ENCODE measurements at regions not wholly inside any gene's neighbourhood (a gene's known extent, or its start where the extent isn't known, plus 50 kb on each side); places are given as distances from the start of the nearest gene placed in this dataset.

DNA sequence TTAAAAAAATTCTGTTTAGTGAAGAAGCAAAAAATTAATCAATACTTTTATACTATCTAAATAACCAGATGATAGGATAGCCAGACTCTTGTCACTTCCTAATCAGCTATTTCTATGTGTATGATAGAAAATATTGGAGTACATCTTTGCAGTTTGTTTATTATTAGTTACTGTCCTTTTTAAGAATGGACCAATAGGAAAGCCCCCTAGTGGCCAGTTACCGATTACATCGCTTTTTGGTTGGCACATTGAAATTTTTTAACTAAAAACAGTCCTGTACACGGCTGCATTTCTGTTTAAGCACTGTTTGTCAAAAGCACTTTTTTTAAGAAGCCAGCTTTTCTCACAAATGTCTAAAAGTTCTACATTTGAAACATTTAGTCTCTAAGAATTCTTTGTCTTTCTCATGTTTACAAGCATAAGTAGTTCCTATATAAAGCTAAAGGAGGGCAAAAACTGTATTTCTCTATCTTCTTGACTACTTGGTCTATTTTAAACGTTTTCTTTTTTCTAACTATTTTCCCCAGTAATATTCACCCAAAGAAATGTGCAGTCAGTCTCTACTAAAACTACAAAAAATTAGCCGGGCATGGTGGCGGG lies 253.2 kb upstream of the LRTM1 start:
- no peak for DNase-seq (ENCODE audit: low spot score)

DNA sequence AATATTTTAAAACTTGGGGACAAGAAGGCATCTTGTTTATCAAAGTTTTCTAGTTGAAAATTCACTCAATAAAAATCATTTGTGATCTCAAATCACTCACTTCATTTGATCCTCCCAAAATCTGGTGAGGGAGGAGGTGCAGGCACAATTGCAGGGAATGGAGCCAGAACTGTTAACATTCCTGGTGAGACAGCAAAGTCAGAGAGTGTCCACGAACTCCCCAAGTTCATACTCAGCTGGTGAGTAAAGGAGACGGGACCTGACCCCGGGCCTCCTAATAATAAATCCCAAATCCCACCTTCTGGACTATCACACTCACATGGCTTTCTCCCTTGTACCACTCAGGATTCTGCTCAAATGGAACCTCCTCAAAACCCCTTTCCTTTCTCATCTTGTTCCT lies 252.3 kb upstream of the LRTM1 start:
- DNase-seq (ENCODE audit: low spot score) = no peak

DNA sequence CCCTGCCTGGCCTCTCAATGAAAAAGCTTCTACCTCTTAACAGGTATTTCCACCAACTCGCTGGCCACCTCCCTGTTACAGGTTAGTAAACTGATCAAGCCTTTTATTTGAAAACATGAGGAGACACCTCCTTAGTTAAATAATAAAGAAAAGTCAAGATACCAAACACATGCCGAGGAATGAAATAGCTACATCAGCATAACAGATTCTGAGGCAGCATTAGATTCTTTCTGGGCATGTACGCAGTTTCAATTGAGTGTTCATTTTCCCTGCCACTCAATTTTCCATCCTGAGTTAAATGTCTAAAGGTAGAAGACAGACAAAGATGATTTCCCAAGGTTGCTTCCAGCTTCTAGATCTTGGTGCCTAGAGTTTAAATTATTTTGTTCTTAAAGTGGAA lies 250.5 kb upstream of the LRTM1 start:
- no peak for DNase-seq (ENCODE audit: low spot score)

DNA sequence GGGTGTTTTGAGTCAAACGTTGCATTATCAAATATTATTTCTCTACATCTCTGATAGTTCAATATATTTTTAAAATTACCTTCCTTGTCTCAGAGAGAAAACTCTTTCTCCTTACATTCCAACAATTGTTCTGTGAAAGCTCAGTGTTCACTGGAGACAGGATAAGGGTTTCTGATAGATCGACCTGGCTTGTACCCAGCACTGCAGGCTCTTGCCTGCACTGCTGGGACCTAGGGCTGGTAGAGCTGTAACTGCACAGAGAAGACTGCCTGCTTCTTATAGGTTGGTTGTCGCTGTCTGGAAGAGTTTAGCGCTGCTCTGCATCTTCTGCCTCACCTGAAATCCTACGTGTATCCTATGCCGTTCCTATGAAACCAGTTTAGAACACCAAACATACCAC lies 249.9 kb upstream of the LRTM1 start:
- no peak for DNase-seq (ENCODE audit: low spot score)

DNA sequence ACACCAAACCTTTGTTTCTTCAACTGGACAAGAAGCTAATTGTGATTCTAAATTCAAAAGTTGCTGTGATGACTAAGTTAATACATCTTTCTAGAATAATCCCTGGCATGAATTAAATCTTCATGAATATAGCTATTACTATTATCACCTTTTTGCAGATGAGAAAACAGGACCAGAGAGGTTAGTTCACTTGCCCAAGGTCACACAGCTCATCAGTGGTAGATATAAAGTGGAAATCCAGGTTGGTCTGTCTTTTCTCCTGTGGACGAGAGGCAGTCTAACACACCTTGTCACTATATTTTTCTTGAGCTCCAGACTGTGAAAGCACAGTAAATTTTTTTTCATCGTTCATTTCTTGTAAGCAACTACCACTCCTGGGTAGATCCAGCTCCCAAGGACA lies 247.6 kb upstream of the LRTM1 start:
- no peak for DNase-seq (ENCODE audit: low spot score)

DNA sequence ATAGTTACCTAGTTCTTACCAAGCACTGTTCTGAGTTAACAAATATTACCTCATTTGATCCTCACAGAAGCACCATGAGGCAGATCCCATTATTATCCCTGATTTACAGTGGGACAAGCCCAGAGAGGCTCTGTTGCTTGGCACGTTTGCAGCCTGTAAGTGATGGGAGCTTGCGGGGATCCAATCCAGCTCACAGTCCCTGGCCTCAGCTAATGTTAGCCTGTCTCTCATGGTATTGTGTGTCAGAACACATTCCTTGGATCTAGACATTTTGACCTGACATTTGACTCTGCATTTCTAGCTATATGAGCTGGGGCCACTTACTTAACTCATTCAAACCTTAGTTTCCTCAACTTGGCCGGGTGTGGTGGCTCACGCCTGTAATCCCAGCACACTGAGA lies 246.9 kb upstream of the LRTM1 start:
- no peak for DNase-seq (ENCODE audit: low spot score)

DNA sequence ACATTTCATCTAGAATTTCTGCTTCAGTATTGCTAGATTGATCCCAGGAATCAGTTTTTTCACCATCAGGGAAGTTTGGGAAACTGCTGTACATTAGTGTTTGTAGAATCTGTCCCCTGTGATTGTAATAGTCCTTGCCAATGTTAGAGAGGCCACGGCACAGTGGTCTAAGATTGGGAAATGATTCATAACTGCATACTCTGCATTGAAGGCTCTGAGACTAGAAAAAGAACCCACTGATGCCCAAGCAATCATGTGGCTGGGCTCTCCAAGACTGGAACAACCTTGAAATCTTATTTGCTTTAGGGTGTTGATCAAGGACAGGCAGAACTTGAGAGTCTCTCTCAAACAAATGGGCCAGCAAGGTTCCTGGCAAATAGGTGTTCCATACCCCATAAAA lies 245.6 kb upstream of the LRTM1 start:
- DNase-seq (ENCODE audit: low spot score) = no peak

DNA sequence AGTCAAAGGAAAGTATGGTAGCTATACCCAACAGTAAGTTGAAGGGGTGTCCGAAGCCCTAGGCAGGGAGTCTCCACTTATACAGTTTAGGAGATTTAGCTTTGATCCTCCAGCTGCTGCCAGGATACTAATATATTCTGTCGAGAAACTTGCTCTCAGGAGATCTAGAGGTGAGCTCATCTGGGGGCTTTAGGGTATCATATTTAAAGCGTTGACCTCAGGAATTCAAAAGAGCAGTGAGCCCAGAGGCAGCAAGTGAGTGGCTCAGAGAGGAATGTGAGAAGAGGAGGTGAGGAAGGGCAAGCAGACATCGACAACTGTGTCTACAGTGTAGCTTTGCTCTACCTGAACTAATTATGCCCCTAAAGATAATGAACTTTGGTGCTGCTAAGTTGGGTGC lies 245.1 kb upstream of the LRTM1 start:
- DNase-seq (ENCODE audit: low spot score) = no peak

DNA sequence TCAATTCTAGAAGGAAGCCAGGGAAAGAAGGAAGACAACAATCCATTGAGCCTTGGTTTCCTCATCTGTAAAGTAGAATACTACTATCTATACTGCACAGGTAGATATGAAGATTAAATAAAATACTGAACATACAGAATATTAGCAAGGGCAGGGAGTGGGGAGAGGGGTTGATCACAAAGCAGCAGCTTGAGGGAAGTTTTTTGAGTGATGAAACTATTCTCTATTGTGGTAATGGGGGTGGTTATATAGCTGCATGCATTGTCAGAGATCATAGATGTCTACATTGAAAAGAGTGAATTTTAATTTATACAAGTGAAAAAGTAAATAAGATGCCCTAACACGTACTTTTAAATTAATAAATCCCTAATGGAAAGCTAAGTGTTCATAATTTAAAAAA lies 242.6 kb upstream of the LRTM1 start:
- DNase-seq (ENCODE audit: low spot score) = no peak

DNA sequence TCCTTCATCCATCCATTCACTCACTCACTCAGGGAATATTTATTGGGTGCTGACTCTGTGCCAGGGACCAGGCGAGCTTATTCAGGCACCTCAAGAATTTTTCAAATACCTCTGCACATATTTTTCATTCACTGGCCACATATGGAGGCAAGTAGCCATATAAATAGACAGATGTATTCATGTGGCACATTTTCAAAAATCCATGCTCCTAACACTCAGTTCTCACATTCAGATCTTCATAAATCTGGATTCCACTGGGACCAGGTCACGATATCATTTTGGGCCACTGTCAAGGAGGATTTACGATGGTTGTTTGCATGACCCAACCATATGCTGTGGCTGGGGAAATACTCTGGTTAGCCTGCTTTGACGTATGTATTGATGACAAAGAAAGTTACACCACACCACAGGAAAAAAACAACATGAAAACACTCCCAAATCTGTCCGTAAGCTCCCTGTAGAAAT lies 241.8 kb upstream of the LRTM1 start:
- DNase-seq (ENCODE audit: low spot score) = no peak

DNA sequence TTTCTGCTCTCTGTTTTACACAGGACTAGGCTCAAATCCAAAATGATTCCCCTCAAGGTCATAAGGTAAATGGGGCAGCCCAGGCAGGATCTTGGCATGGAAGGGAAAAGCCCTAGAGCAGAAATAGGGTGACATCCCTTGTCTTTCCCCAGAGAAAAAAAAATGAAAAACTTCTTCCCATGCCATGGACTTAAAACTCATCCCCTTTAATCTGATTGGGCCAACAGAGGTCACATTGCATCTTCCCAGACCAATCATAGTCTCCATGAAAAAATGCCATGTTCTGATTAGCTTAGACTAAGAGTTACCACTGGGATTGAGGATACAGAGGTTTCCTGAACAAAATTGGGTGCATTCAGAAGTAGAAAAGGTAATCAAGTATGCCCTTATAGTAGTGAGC lies 241.3 kb upstream of the LRTM1 start:
- no peak for DNase-seq (ENCODE audit: low spot score)

DNA sequence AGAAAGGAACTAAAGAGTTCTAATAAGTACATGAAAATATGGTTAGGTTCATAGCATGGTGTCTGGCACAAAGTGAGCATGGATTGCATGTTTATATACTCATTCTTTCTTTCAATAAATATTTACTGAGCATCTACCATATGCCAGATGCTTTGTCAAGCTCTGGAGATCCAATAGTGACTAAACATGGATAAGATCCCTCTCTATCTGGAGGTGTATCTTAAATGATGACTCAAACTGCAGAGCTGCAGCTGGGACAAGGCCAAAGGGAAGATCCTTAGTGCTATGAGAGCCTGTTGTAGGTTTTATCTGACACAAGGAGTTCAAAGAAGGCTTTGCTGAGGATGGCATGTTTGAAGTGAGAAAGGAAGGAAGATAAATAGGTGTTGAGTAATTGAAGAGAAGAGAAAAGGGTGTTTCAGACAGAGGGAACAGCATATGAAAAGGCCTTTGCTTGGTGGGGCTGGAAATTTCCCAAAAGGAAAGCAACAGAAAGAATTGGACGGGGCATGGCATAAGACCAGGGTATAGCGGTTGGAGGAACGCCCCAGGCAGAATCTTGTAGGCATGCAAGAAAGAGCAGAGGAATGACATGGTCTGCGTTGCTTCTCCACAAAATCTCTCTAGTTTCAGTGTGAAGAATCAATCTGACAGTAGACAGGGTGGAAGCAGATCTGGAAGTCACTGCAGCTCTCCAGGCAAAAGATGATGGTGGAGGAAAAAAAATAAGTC lies 239.9 kb upstream of the LRTM1 start:
- DNase-seq (ENCODE audit: low spot score) = peak; percentile 66

DNA sequence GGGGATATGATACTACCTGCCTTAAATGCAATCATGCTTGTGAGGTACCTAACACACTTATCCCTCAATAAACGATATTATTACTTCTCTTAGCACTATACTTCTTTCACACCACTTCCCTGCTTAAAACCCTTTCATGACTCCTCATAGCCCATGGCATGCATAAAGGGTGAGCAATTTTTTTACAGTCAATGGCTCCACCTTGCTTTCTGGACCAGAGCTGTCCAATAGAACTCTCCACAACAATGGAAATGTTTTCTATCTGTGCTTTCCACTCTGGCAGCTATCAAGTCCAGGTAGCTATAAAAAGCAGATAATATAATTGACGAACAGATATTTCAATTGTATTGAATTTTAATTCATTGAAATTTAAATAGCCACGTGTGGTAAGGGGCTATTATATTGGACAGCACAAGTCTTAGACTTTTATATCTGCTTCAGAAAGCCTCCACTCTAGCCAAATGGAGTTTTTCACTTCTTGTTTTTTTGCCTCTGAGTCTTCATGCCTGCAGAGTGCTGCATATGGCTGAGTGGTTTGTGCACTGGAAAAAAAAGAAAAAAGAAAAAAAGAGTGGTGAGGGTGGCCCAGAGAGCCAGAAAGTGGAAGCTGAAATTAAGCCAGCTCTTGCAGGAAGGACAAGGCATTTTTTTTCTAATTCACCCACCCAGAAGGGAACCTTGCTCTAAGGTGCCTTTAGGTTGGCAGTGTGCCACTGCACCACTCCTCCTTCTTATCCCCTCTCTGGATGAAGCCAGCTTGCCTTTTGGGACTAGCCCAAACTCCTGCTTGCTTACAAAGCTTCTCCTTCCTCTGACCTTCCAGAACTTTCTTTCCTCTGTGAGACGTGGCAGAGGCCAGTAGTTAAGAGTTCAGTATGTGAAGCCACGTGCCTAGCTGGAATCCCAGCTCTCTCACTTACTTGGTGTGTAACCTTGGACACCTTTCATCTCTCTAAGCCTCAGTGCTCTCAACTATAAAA lies 239.0 kb upstream of the LRTM1 start:
- no peak for DNase-seq (ENCODE audit: low spot score)

DNA sequence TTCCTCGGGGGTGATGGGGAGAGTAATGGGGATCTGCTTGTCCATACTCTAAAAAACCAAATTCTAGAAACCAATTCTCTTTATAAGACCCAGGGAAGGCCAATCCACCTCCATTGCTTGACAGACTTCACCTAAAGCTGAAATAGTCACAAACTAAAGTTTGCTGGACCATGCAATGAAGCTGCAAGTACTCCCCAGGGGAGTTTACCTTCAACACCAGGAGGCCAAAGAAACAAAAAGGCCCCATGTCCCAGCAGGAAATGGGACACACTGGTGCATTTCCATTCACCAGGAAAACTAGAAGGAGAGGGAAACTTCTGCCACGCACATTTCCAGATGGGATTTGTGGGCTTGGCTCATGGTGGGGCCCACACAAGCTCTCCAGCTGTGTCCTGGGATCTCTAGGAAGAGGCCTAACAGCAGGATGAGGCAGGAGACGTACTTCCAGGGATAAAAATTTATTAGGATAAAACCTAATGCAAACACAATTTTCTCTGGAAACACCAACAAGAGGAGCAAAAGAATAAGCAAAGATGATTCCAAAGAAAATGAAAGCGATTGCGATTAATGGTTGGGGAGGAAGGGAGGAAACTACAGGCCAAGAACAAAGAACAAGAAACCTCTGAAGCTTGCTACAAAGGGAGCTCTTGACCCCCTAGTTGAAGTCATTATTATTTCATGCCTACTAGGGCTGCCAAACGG lies 238.0 kb upstream of the LRTM1 start:
- no peak for DNase-seq (ENCODE audit: low spot score)

DNA sequence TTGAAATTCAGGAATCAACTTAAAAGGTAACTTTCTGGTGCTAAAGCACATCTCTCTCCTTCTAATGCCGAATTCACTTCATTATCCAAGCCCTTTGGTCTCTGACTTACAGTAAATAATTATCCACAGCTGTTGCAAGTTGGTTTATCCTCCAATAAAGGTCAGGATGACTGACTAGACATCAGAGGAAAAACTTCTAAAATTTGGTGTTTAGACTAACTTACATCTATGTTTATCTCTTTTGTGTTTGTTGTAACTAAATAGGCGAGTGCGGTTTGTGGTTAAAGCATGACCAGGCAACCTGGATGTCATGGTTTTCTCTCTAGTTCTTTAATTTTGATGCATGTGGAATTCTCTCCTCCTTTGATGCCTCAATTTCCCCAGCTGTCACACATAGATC lies 237.4 kb upstream of the LRTM1 start:
- DNase-seq (ENCODE audit: low spot score) = no peak

DNA sequence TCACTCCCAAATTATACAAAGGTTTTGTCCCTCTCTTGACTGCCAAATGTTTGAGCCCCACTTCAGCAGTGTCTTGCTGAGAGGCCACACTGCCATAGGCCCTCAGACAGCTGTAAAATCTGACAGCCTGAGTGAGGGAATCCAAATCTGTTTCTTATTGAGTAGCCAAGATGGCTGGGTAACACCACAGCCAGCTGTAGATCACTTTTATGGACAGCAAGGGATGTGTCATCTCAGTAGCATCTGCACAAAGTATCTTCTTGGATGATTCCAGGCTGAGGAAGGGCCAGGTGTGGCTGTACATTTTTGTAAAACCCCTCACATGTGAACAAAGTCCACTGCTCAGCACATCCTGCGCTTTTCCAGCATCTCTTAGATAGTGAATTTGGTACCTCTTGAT lies 237.0 kb upstream of the LRTM1 start:
- no peak for DNase-seq (ENCODE audit: low spot score)

DNA sequence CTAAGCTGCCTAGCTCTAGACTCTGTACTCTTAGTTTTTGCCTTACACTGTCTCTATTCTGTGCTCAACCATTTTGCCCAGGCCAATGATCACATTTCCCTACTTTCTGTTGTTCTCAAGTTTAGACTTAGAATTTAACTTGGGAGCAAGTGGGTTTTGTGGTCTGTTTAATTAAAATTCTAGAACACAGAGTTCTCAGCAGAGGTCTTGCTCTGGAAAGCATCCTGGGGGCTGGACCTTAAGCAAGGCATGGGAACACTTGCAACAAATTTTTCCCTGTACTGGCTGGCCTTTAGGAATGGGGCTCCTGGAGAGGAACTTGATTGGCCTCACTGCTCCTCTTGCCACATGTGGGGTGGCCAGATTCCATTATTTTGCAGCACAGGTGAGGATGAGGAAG lies 236.3 kb upstream of the LRTM1 start:
- DNase-seq (ENCODE audit: low spot score) = no peak

DNA sequence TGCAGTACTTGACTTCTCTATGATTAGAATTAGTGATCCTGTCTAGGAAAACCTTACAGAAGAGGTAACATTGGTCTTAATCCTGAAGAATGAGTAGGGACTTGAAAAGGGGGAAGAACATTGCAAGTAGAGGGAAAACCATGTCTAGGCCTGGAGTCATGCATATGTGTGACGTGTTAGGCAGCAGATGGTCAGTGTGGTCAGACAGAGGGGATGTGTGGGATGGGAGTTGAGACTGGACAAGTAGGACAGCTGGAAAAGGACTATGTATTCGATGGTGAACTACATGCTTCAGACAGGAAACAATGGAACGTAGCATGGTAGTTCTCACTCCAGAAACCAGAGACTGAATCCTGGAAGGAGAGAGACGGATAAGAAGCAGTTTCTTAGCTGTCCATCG lies 235.6 kb upstream of the LRTM1 start:
- DNase-seq (ENCODE audit: low spot score) = no peak

DNA sequence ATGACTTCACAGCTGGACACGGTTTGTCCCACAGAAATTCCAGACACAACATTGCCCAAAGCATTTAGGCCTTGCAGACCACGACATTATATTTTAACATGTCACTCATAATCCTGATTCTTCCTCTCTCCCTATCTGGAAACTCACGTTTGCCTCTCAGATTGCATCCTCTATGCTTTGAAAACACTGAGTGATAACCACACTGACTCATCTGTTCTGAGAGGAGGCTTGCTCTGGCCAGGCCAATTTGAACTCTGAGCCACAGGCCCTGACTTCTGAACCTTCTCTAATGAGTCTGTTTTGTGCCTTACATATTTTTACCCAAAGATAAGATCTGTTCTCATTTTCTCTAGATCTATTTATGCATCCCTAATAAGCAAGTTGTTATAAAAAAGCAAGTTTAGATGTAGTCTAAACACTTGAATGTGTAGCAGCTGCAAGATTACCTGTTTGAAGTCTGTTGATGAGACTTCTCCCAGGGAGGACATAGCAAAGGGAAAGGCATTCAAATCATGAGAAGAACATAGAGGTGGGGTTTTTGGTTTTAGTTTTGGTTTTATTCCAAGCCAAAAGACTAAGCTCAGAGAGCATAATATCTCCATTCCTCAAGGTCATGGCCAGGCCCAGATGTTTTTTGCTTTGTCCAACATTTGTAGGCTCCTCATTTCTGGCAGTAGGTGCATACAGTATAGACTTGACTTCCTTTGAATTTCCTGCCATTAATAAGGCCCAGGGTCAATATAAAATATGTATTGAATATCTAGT lies 234.4 kb upstream of the LRTM1 start:
- no peak for DNase-seq (ENCODE audit: low spot score)

DNA sequence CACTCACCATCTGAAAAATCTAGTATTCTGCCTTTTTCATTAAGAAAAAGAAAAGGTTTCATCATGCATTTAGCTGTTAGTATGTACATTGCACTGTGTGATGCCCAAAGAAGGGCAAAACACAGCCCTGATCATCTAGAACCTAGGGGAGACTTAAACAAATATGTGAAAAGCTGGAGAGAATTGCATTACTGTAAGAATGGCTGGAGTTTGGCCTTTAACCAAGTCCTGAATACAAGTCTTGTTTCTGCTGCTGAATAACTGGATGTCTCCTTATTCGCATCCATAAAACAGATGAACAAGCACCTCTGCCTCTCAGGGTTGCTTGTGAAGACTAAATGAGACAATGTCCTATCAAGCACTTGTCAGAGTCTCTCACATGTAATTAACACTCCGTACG lies 233.4 kb upstream of the LRTM1 start:
- no peak for DNase-seq (ENCODE audit: low spot score)

Data from umbilical cord (tissue), 1 donor.